Fibroblast of peridontal ligament (primary cell): ENCODE measurements at regions not wholly inside any gene's neighbourhood (a gene's known extent, or its start where the extent isn't known, plus 50 kb on each side); places are given as distances from the start of the nearest gene placed in this dataset.

Experiments used
- DNase-seq: peaks from one replicate; pipeline ENCODE4 v3.0.0-alpha.2; 2010; ENCODE audit errors: extremely low read depth

DNA sequence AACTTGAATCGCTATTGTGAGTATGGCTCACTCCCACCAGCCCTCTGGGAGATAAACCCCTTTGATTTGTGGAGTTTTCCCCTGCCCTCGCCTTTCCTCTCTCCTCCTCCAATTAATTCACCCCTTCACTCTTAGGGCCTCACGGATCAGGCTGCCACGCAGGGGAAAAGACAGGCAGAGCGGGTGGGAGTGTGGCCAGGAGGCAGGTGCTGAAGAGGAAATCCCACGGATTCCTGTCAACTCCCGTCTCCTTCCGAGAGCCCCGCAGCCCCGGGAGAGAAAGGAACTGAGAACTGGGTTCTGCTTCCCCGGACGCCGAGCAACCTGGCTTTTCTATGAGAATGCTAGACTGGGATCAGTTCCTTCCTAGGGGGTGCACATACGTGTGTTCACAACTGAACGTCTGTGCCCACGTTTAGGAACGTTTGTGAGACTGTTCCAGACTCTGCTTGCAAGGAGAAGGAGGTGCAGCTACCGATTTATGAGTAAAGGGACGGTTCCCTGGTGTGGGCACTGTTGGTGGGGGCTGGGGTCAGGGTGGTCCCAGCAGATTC is 314.5 kb upstream of the TLE4 start:
- no peak for DNase-seq

DNA sequence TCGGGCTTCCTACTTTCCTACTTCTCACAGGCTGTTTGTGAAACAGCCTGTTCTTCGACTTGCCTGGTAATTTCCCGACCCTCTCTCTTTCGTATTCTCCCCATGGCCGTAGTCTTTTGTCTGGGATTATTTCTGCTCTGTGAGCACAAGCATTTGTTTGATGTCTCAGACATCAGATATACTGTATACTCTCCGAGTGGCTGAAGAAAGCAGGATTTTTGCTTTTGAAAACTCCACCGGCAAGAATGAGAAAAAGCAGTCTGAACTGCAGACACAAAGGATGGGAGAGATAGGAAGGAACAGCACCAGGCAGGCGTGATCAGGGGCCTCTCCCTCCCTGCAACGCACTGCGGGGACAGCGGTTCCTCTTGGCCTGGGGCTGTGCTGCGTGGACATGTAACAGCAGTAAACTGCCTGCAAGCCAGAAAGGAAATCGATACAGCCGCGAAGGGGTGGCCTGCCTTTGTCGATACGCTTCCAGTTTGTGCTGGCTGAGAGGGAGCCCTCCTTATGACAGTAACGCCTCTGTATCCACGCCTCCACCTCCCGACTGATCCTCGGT is 313.9 kb upstream of the TLE4 start:
- no peak for DNase-seq

DNA sequence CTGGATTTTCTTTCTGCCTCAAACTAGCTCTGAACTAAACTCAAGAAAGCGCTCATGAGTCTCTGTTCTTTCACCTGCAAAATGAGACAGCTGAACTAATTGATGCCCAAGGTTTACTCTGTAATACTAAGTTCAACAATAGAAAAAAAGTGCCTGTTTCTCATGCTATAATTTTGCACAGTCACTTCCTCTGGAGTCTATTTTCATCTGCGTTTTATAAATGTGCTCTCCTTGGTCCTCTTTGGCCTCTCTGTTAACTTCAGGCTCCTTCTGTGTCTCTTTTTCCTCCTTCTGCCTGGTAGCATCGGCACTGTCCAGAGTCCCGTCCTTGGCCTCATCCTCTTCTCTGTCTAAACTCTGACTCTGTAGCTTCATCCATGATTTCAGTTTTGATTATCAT is 311.9 kb upstream of the TLE4 start:
- DNase-seq = no peak

- DNase-seq = no peak
These were observed 308.1 kb upstream of the TLE4 start for GRCh38 chr9:79263628-79264027.

DNA sequence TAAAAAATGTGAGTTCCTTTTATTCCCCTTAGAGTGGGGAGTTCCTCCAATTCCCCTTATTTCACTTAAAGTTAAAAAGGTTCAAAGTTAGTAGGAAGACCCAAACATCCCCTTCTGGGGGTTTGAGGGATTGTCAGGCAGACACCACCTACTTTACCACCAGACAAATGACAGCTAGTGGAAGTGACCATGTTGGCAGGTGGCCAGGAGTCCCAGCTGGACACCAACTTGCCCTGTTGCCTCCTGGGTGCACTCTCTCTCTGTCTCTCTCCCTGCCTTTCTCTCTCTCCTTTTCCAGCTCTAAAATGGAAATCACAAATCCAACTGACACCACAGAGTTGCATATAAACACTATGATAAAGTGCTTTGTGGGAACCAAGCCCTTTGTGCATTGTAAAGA is 307.7 kb upstream of the TLE4 start:
- DNase-seq = no peak

DNA sequence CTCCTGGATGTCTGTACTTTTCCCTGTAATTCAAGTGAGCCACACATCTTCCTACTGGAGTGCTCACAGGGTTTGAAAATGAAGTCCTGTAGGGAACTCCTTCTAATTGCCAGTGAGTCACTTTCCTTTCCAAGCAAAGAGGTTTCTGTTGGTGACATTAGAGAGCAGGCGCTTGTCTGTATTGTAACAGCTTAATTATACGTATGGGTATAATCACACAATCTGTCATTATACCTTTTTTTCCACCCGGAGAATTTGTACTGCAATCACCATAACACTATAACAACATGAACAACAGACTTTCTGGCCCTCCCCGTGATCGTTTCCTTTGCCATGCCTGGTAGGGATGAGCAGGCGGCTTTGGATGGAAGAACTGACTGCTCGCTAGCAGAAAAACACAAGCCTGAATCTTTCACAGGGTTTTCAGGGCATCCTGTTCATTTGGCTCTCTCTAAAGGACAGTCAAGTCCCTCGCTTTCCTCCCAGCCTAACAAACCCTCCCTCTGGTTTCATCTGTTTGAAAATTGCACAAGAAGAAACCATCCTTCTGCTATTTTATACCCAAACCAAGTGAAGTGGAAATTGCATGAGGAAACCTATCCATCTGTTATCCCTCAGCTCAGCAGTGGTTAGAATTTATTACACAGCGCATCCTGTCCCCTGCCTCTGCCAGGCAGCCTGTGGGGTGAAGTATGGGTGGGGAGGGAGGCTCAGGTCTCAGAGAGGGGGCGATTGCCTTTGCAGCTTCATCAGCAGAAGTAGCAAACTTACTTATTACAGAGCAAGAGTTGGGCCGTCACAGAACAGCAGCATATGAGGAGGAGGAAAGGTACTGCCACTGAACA is 307.0 kb upstream of the TLE4 start:
- DNase-seq = peak; percentile 42

- DNase-seq = no peak
These were observed 304.8 kb upstream of the TLE4 start for GRCh38 chr9:79266986-79267385.

GRCh38 chr9:79268806-79269205 is 303.0 kb upstream of the TLE4 start:
- no peak for DNase-seq

DNA sequence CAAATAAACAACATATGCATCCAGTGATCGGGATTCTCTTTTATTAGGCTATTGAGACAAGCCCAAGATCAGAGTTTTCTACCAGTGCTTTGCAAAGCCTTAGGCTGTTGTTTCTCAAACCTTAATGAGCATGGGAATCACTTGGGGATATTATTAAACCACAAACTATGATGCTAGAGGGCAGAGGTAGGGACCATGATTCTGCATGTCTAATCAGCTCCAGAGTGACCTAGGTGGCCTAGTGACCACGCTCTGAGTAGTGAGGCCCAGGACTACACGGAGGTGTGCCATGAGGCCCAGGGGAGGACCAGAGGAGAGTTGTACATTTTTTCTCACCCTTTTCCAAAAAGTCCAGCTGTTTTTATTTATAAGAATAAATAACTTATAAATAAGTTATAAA is 298.5 kb upstream of the TLE4 start:
- no peak for DNase-seq

- DNase-seq = no peak
These were observed 292.4 kb upstream of the TLE4 start for GRCh38 chr9:79279356-79279755.

GRCh38 chr9:79280691-79281090 is 291.1 kb upstream of the TLE4 start:
- no peak for DNase-seq

GRCh38 chr9:79284081-79284480 is 287.7 kb upstream of the TLE4 start:
- no peak for DNase-seq

DNA sequence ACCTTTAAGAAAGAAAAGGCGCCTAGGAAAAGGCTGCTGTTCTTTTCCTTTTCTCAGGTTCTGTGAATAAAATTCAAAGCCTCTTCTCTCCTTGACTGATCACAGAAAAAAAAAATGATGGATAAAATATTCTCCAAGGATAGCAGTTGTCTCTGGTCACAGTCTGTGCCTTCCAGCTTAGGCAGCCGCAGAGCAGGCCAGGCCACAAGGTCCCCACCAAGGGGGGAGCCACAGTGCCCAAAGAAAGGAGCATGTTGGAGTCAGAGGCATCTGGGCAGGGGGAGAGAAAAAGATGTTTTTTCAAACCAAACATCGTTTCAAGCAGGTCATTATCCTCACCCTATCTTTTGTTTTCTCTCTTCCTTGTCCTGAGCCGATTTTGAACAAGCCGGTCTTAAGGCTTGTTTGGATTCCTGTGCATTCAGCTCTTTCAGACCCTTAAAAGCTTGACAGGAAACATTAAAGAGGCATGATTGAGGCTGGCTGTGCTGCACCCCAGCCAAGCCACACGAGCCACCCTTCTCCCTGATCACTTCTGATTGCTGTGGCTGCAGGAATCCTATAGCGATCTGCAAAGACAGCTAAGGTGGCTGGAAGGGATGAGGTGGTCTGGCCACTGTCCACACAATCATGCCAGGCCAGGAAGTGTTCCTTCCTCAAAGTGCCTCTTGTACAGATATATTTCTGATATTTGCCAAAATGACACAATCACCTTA is 284.6 kb upstream of the TLE4 start:
- no peak for DNase-seq

GRCh38 chr9:79287708-79288290 is 284.0 kb upstream of the TLE4 start:
- no peak for DNase-seq

DNA sequence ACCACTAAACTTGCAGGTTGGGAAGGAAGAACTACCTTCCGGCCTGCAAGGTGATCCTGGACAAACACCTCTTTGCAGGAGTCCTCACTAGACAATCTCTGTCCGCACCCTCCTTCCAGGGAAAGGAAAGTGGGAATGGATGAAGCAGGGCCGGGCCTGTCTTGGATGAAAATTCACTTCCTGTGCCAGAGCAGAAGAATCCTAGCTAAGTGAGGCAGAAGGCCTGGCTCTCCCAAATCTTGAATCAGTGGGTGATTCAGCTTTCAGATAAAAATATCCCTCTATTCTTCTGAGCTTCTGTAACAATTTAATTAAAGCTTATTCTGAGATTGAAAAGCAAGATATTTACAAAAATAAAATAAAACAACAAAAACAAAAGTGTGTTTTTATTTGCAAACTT is 281.9 kb upstream of the TLE4 start:
- DNase-seq = no peak

DNA sequence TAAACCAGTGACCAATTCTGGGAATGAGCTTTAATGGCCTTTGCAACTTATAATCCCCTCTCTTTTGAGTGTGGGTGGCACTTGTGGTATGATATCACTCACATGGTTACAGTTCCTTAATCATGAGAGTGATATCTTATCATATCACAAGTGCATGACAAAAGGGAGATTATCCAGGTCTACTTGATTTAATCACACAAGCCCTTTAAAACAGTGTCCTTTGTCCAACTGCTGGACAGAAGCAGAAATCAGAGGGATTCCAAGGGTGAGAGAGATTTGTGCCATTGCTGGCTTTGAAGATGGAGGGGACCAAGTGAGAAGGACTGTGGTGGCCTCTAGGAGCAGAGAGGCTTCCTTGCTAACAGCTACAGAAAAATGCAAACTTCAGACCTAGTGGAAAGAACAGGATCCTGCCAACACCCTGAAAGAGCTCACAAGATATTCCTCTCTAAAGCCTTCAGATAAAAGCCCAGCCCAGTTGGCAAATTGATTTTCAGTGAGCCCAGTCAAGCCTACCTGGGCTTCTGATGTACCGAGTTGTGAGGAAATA is 279.0 kb upstream of the TLE4 start:
- DNase-seq = no peak

- no peak for DNase-seq
These were observed 271.7 kb upstream of the TLE4 start for GRCh38 chr9:79300068-79300467.

DNA sequence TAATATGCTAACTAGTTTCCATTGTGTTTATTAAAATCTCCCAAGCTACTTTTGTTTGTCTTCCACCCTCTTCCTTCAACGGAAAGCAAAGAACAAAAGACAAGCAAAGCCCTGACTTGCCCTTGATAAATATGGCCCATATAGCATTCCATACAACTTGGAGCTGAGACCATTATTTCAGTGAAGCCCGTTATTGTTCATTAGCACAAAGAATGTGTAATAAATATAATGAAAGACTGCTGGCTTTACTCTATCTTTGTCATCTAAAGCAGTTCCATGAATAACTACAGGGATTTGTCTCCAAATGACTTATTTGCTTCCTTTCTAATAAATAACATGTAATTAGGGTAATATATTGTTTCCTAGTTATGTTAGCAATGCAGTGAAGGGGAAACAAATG is 270.7 kb upstream of the TLE4 start:
- no peak for DNase-seq

GRCh38 chr9:79301551-79302391 is 270.0 kb upstream of the TLE4 start:
- DNase-seq = no peak

- DNase-seq = no peak
These were observed 269.2 kb upstream of the TLE4 start for GRCh38 chr9:79302569-79302968.

GRCh38 chr9:79308012-79308411 is 263.8 kb upstream of the TLE4 start:
- no peak for DNase-seq
